ENCODE measurements at regions not wholly inside any gene's neighbourhood (a gene's known extent, or its start where the extent isn't known, plus 50 kb on each side); places are given as distances from the start of the nearest gene placed in this dataset.
"Not testable (repeated sequence)": the region's sequence is repeated elsewhere in the genome, so short reads cannot be mapped to it uniquely, and the experiment has no call there.

- DNase-seq (ENCODE audit: low read depth in 2 of 2, low spot score in 1 of 2), result no peak
Observed at GRCh38 chr13:50412046-50412617, 396.9 kb downstream of the KCNRG start.

- DNase-seq (ENCODE audit: low read depth in 2 of 2, low spot score in 1 of 2), result no peak
Observed at GRCh38 chr13:50414640-50415039, 399.4 kb downstream of the KCNRG start.

DNA sequence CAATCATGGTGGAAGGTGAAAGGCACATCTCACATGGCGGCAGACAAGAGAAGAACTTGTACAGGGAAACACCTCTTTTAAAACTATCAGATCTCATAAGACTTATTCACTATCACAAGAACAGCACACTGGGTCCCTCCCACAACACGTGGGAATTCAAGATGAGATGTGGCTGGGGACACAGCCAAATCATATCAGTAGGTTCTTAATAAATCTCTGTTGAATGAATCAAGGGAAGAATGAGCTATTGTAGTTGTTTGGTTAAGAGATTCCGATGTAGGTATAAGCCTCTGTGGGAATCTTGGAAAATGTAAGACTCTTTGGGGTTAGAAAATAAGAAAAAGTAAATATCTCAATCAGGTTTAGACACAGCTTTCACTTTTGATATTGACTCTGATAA, 400.2 kb downstream of the KCNRG start:
- DNase-seq (ENCODE audit: low read depth in 2 of 2, low spot score in 1 of 2), result no peak

- no peak for DNase-seq (ENCODE audit: low read depth in 2 of 2, low spot score in 1 of 2)
Observed at GRCh38 chr13:50417597-50417996, 402.4 kb downstream of the KCNRG start.

DNA sequence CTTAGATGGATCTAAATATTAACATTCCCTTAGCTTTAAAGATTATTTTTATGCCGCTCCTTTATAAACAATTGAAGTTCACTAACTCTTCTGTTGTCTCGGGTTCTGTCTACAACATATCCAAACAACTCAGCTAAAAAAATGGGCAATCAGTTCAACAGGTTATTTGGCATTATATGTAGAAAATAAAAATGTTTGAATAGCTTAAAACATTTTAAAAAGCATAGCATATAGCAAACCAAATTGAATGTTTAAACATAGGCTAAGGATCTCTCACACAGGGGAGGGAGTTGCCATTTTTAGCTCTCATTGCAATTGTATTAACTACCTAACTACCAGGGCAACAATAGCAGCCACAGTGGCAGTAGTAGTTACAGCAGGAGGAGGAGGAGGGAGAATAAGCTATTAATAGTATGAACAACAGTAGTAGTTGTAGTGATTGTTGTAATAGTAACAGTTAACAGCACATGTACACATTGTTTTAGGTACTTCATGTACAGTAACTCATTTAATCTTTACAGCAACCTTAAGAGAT, 404.2 kb downstream of the KCNRG start:
- DNase-seq (ENCODE audit: low read depth in 2 of 2, low spot score in 1 of 2), result no peak

DNA sequence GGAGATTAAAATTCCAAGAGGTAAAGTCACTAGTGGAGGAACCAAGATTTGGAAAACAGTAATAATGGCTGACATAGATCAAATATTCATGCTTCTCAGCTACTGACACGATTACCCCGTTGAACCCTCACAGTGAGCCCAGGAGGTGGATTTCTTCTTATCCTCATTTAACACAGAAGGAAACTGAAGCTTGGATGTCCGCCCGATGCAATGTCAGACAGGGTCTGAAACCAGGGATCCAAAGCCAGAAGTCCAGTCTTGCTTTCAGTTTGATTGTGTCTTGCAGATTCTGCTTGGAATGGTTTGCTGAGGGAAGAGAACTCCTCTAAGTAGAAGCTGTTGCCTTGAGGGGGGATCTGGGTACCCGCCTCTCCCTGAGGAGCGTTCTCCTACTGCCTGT, 404.7 kb downstream of the KCNRG start:
- DNase-seq (ENCODE audit: low read depth in 2 of 2, low spot score in 1 of 2), result no peak

- no peak for DNase-seq (ENCODE audit: low read depth in 2 of 2, low spot score in 1 of 2)
Observed at GRCh38 chr13:50420718-50421472, 405.7 kb downstream of the KCNRG start.

DNA sequence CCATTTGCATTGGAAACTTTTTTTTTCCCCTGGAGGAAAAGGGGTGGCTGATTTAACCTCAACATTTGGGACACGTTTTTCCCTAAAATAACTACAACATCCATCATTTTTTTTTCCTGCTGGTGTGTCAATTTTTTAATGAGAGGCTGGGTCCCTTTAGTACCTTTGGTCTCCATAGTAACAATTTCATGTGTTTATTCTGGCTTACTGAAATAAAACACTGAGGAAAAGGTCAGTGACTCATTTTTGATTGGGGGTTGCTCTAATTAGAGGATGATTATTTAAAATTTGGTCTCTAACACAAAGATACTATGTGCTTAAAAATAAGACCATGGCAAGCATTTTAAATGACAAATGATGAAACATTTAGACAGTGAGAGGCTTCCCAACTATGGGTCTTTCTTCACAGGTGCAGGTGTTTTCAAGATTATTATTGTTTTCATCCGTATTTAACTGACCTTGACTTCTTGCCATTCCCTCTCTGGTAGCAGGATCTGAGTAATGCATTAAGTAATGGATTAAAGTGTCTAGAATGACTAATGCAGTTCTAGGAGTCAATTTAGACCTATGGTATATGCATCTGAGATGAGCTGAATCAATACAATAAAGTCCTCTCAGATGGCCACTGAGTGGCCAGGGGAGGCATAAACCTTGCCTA, 406.4 kb downstream of the KCNRG start:
- DNase-seq (ENCODE audit: low read depth in 2 of 2, low spot score in 1 of 2), result no peak

DNA sequence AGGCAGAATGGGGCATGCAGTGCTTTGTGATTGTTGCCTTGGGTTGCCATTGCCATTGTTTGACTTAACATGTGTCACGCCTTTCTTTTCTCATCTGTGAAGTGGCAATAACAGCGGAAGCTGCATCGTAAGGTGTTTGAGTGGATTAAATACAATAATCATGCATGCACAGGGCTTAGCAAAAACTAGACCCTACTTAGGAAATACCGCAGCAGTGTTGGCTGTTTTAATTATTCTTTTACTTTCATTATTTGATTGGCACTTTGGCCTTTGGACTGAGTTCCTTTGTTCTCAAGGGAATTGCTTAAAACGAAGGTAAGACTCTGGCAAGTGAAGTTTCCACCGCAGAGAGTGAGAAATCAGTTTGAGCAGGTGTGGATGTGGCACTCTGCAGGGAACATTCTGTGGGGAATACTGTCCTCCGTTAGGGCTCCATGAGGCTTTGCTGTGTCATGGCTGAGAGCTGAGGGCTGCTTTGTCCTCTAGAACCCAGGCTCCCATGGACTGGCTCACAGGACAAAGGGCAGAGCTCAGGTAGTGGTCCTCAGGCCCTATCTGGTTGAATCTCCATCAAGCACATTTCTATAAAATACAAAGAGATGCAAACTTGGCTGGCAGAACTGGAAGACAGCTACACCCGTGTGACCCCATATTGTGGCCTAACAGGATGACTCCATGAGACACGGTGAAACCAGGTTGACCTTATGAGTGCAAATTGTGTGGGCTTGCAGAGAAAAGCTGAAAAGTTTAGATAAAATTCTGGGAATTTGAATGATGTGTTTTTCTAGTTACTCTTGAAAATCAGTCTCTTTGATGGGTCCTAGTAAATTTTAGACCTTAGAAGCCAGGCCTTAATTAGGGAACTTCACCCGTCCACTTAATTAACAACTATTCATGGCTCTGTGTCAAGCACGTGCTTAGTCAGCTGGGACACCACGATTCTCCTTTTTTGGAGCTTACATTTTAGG, 407.2 kb downstream of the KCNRG start:
- DNase-seq (ENCODE audit: low read depth in 2 of 2, low spot score in 1 of 2), result no peak

DNA sequence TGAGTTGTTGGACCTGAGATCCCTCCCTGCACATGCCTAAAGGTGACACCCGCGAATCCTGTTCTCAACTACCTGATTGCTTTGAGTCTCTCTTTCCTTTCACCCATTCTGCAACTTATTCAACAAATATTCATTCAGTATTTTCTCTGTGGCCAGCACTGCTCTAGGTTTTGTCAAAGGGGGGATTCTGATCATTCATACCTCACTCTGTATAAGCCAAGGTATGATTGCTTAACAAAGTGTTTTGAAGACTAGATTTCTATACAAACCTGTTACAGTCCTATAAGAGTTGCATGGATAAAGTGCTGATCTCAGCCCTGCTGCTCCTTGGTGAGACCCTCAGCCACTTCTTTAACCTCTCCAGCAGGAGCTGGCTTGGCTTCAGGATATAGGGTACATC, 409.7 kb downstream of the KCNRG start:
- DNase-seq (ENCODE audit: low read depth in 2 of 2, low spot score in 1 of 2), result no peak

- no peak for DNase-seq (ENCODE audit: low read depth in 2 of 2, low spot score in 1 of 2)
Observed at GRCh38 chr13:50425772-50426171, 410.5 kb downstream of the KCNRG start.

DNA sequence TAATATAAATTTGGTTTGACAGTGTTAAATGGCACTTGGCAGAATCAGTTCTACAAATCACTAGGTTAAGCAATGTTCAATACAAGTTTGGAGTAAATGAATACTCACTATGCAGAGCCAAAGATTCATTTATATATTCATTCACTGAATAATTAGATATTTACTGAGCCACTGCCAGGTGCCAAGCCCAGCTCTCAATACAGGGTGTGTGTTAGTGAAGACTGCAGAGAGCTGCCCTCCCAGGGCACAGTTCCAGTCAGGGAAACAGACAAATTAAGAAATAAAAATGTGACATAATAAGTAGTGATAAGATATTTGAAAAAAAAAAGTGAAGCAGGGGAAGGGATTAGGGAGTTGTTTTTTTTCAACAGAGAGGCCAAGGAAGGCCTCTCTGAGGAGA, 411.7 kb downstream of the KCNRG start:
- DNase-seq (ENCODE audit: low read depth in 2 of 2, low spot score in 1 of 2), result no peak

GRCh38 chr13:50427511-50427910, 412.3 kb downstream of the KCNRG start:
- DNase-seq (ENCODE audit: low read depth in 2 of 2, low spot score in 1 of 2), result not testable (repeated sequence)

GRCh38 chr13:50428183-50428877, 413.1 kb downstream of the KCNRG start:
- no peak for DNase-seq (ENCODE audit: low read depth in 2 of 2, low spot score in 1 of 2)

DNA sequence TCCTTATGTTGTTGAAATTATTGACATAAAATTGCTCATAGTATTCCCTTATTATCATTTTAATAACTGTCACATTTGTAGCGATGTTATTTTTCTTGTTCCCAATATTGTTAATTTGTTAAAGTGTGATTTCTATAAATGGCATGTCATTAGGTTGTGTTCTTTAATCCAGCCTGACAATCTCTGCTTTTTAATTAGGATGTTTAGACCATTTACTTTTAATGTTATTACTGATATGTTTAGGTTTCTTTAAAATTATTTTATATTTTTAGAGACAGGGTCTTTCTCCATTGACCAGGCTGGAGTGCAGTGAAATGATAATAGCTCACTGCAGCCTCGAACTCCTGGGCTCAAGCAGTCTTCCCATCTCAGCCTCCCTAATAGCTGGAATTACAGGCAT, 408.5 kb downstream of the DLEU7 start:
- DNase-seq (ENCODE audit: low read depth in 2 of 2, low spot score in 1 of 2), result no peak

DNA sequence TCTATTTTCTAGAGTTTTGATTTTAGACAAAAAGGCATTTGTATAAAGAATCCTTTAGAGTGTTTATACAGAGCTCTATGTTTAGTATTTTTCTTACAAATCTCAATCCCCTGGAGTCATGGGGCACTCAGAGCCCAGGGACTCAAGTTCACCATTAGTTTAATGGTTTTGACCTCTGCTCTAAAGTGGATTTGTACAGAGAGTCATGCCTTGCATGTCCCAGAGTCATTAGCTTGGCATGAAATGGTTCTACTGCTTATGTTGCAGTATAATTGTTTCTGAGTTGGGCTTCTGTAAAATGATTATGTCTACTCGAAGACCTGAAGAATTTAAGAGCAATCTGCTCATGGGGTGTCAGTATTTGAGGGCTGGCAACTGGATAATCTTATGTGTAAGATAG, 406.2 kb downstream of the DLEU7 start:
- DNase-seq (ENCODE audit: low read depth in 2 of 2, low spot score in 1 of 2), result no peak

DNA sequence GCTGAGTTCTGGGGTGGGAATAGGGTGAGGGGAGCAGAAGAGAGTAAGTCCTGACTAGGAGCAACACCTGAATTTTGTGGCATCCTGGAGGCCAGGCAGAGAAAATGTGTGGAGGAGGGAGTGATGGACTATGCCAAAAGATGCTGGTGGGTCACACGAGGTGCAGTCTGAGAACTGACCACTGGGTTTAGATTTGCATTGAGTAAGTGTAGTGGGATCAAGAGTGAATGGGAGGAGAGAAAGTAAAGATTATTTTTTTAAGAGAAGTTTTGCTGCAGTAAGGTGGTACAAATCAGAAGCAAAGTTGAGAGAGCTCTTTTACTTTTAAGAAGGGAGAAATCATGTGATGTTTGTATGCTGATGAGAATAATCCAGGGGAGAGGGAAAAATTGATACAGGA, 405.1 kb downstream of the DLEU7 start:
- DNase-seq (ENCODE audit: low read depth in 2 of 2, low spot score in 1 of 2), result no peak

DNA sequence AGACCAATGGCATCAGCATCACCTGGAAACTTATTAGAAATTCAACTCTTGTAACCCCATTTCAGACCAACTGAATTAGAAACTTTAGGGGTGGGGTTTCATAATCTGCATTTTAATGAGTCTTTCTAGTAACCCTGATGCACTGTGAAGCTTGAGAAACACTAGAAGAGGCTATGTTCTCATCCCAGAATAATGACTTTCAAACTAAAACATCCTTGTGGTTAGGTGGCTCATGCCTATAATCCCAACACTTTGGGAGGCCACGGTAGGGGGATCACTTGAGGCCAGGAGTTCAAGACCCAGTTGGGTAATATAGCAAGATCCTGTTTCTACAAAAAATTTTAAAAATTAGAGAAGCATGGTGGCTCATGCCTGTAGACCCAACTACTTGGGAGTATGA, 402.4 kb downstream of the DLEU7 start:
- no peak for DNase-seq (ENCODE audit: low read depth in 2 of 2, low spot score in 1 of 2)

- DNase-seq (ENCODE audit: low read depth in 2 of 2, low spot score in 1 of 2), result no peak
Observed at GRCh38 chr13:50444726-50445125, 398.8 kb downstream of the DLEU7 start.

- no peak for DNase-seq (ENCODE audit: low read depth in 2 of 2, low spot score in 1 of 2)
Observed at GRCh38 chr13:50446611-50447010, 396.9 kb downstream of the DLEU7 start.
